ES-I3 (cell line): ENCODE measurements at regions not wholly inside any gene's neighbourhood (a gene's known extent, or its start where the extent isn't known, plus 50 kb on each side); places are given as distances from the start of the nearest gene placed in this dataset.
"Not testable (repeated sequence)": the region's sequence is repeated elsewhere in the genome, so short reads cannot be mapped to it uniquely, and the experiment has no call there.

Experiments
- H3K36me3 ChIP-seq: 2 replicates; pipeline ENCODE4 v1.6.1; 2013; ENCODE audit warnings: mild to moderate bottlenecking, low read length, control low read depth, moderate library complexity; ENCODE audit not compliant: insufficient read depth
- H3K4me1 ChIP-seq: 2 replicates; pipeline ENCODE4 v1.6.1; 2013; ENCODE audit warnings: mild to moderate bottlenecking, control low read depth, low read length; ENCODE audit not compliant: insufficient read depth
- H3K9ac ChIP-seq: 2 replicates; pipeline ENCODE4 v1.6.1; 2013; ENCODE audit warnings: low read depth, mild to moderate bottlenecking, low read length, moderate library complexity
- H3K9me3 ChIP-seq: 2 replicates; pipeline ENCODE4 v1.6.1; 2013; ENCODE audit warnings: mild to moderate bottlenecking, low read length, moderate library complexity; ENCODE audit not compliant: control insufficient read depth, insufficient read depth

- Histone ChIP-seq H3K9me3 (no peaks in the 10 kb centered on the region), H3K9ac (no peak overlapping the region), H3K4me1 (no peaks in the 10 kb centered on the region), H3K36me3 (no peaks in the 10 kb centered on the region)
These were observed 184.6 kb upstream of the AGTR1 start for GRCh38 chr3:148513096-148513543.

- no peaks in the 10 kb centered on the region for H3K36me3 ChIP-seq
- no peaks in the 10 kb centered on the region for H3K4me1 ChIP-seq
- H3K9ac ChIP-seq = no peak overlapping the region
- H3K9me3 ChIP-seq = no peaks in the 10 kb centered on the region; the same call in 1 of the 2 replicates
These were observed 179.2 kb upstream of the AGTR1 start for GRCh38 chr3:148518520-148518919.

- H3K4me1 ChIP-seq, H3K9ac ChIP-seq, H3K9me3 ChIP-seq, H3K36me3 ChIP-seq: not testable (repeated sequence)
These were observed 172.1 kb upstream of the AGTR1 start for GRCh38 chr3:148525621-148526020.

- Histone ChIP-seq H3K9ac (no peak overlapping the region), H3K4me1 (no peaks in the 10 kb centered on the region), H3K36me3 (no peaks in the 10 kb centered on the region), H3K9me3 (peaks cover 2% of the 10 kb centered on the region; the same call in 1 of the 2 replicates)
These were observed 169.7 kb upstream of the AGTR1 start for GRCh38 chr3:148528024-148528423.

GRCh38 chr3:148531836-148532235 lies 165.9 kb upstream of the AGTR1 start:
- no peaks in the 10 kb centered on the region for H3K4me1 ChIP-seq
- no peaks in the 10 kb centered on the region for H3K36me3 ChIP-seq
- H3K9ac ChIP-seq = no peak overlapping the region
- H3K9me3 ChIP-seq = no peaks in the 10 kb centered on the region

GRCh38 chr3:148532326-148532725 lies 165.4 kb upstream of the AGTR1 start:
- H3K4me1 ChIP-seq = no peaks in the 10 kb centered on the region
- no peak overlapping the region for H3K9ac ChIP-seq
- H3K36me3 ChIP-seq = no peaks in the 10 kb centered on the region
- no peaks in the 10 kb centered on the region for H3K9me3 ChIP-seq

GRCh38 chr3:148532774-148533173 lies 164.9 kb upstream of the AGTR1 start:
- H3K9me3 ChIP-seq = no peaks in the 10 kb centered on the region
- H3K4me1 ChIP-seq = no peaks in the 10 kb centered on the region
- H3K9ac ChIP-seq = no peak overlapping the region
- H3K36me3 ChIP-seq = no peaks in the 10 kb centered on the region

- Histone ChIP-seq H3K9ac (no peak overlapping the region), H3K36me3 (no peaks in the 10 kb centered on the region), H3K4me1 (no peaks in the 10 kb centered on the region), H3K9me3 (no peaks in the 10 kb centered on the region)
These were observed 163.4 kb upstream of the AGTR1 start for GRCh38 chr3:148534089-148534988.

- Histone ChIP-seq H3K9ac (no peak overlapping the region), H3K9me3 (no peaks in the 10 kb centered on the region), H3K36me3 (no peaks in the 10 kb centered on the region), H3K4me1 (no peaks in the 10 kb centered on the region)
These were observed 162.7 kb upstream of the AGTR1 start for GRCh38 chr3:148535001-148535400.

- no peaks in the 10 kb centered on the region for H3K36me3 ChIP-seq
- no peak overlapping the region for H3K9ac ChIP-seq
These were observed 157.4 kb upstream of the AGTR1 start for GRCh38 chr3:148540266-148540665.

GRCh38 chr3:148540851-148541250 lies 156.9 kb upstream of the AGTR1 start:
- H3K4me1 ChIP-seq = no peaks in the 10 kb centered on the region
- H3K9ac ChIP-seq = no peak overlapping the region
- H3K36me3 ChIP-seq = no peaks in the 10 kb centered on the region
- H3K9me3 ChIP-seq = no peaks in the 10 kb centered on the region

More at GRCh38 chr3:148540266-148540665, 157.4 kb upstream of the AGTR1 start:
- no peaks in the 10 kb centered on the region for H3K4me1 ChIP-seq
- H3K9me3 ChIP-seq = no peaks in the 10 kb centered on the region

GRCh38 chr3:148546959-148547358 lies 150.7 kb upstream of the AGTR1 start:
- Histone ChIP-seq H3K4me1 (no peaks in the 10 kb centered on the region), H3K36me3 (no peaks in the 10 kb centered on the region), H3K9ac (no peak overlapping the region), H3K9me3 (no peaks in the 10 kb centered on the region)

GRCh38 chr3:148551767-148552260 lies 145.9 kb upstream of the AGTR1 start:
- H3K36me3 ChIP-seq = no peaks in the 10 kb centered on the region
- no peaks in the 10 kb centered on the region for H3K4me1 ChIP-seq
- H3K9me3 ChIP-seq = no peaks in the 10 kb centered on the region
- no peak overlapping the region for H3K9ac ChIP-seq

GRCh38 chr3:148554367-148554766 lies 143.3 kb upstream of the AGTR1 start:
- H3K36me3 ChIP-seq = no peaks in the 10 kb centered on the region
- no peak overlapping the region for H3K9ac ChIP-seq
- H3K9me3 ChIP-seq = no peaks in the 10 kb centered on the region
- no peaks in the 10 kb centered on the region for H3K4me1 ChIP-seq

- no peaks in the 10 kb centered on the region for H3K4me1 ChIP-seq
- no peaks in the 10 kb centered on the region for H3K36me3 ChIP-seq
- no peaks in the 10 kb centered on the region for H3K9me3 ChIP-seq
- H3K9ac ChIP-seq = no peak overlapping the region
These were observed 141.0 kb upstream of the AGTR1 start for GRCh38 chr3:148556664-148557063.
